PC-3 (cell line): ENCODE measurements at regions not wholly inside any gene's neighbourhood (a gene's known extent, or its start where the extent isn't known, plus 50 kb on each side); places are given as distances from the start of the nearest gene placed in this dataset.

Experiments used
- EZH2 ChIP-seq: fragments of 300-600 bp; sonication (generic); IDR thresholded peaks from one replicate; pipeline ENCODE4 v1.6.1; 2017; ENCODE audit warnings: antibody characterized with exemption, mild to moderate bottlenecking, low read length; ENCODE audit not compliant: unreplicated experiment
- TF ChIP-seq, protein P1 (sequence below): fragments of 300-600 bp; sonication (generic); conservative IDR thresholded peaks from 2 replicates; pipeline ENCODE4 v1.5.1; 2017; ENCODE audit warnings: antibody characterized with exemption, low read depth, mild to moderate bottlenecking, low read length

- TF ChIP-seq, protein P1, sequence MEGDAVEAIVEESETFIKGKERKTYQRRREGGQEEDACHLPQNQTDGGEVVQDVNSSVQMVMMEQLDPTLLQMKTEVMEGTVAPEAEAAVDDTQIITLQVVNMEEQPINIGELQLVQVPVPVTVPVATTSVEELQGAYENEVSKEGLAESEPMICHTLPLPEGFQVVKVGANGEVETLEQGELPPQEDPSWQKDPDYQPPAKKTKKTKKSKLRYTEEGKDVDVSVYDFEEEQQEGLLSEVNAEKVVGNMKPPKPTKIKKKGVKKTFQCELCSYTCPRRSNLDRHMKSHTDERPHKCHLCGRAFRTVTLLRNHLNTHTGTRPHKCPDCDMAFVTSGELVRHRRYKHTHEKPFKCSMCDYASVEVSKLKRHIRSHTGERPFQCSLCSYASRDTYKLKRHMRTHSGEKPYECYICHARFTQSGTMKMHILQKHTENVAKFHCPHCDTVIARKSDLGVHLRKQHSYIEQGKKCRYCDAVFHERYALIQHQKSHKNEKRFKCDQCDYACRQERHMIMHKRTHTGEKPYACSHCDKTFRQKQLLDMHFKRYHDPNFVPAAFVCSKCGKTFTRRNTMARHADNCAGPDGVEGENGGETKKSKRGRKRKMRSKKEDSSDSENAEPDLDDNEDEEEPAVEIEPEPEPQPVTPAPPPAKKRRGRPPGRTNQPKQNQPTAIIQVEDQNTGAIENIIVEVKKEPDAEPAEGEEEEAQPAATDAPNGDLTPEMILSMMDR = no peak
- no peak for TF ChIP-seq EZH2
Observed at GRCh38 chr12:39672976-39673375, 53.4 kb upstream of the ABCD2 start.
